ENCODE measurements at regions not wholly inside any gene's neighbourhood (a gene's known extent, or its start where the extent isn't known, plus 50 kb on each side); places are given as distances from the start of the nearest gene placed in this dataset.

GRCh38 chr6:3919849-3920248 is 70.7 kb downstream of the FAM50B start:
- H3K36me3 ChIP-seq (ENCODE audit: control insufficient read depth, insufficient read depth, low read length): no peaks in the 10 kb centered on the region
- H3K4me3 ChIP-seq: no peak overlapping the region
- intact Hi-C loops (cut with micrococcal nuclease): no loop called here
- H3K27me3 ChIP-seq (ENCODE audit: control insufficient read depth in 2 of 2, insufficient read depth in 2 of 2, low read length in 2 of 2): peaks cover 3 to 7% of the 10 kb centered on the region in 2 experiments; a peak in 3 of 5 replicates
- no peaks in the 10 kb centered on the region for H3K9me3 ChIP-seq (replicated peaks; ENCODE audit: control insufficient read depth, insufficient read depth, low read depth, low read length)
- FAIRE-seq (no peak), DNase-seq (ENCODE audit: extremely low read depth in 1 of 4, low spot score in 3 of 4) (no peak), ATAC-seq (no peak)
- 13% methylated on average over 7 of the region's 8 CpGs for WGBS (ENCODE audit: insufficient coverage, low coverage, missing lambda C conversion rate)
- no peak overlapping the region for H2AFZ ChIP-seq (ENCODE audit: low read depth, low read length)
- ChIA-PET POLR2A (no interaction called here), CTCF (ENCODE audit: low intra/inter-chr PET ratio) (no interaction called here)
- H3K4me2 ChIP-seq (ENCODE audit: insufficient read depth, low read length): no peak overlapping the region
- no TSS peak for BruUV-seq (replicated peaks)
- H3K27ac ChIP-seq (ENCODE audit: extremely low read depth, low read depth, low read length): no peak overlapping the region
- no peak overlapping the region for H3K9ac ChIP-seq (ENCODE audit: insufficient read depth in 1 of 2, low read depth in 2 of 2, low read length in 2 of 2)
- no peaks in the 10 kb centered on the region for H3K9me1 ChIP-seq (ENCODE audit: control insufficient read depth, insufficient read depth, low read length)
- no peaks in the 10 kb centered on the region for H4K20me1 ChIP-seq (replicated peaks; ENCODE audit: control insufficient read depth, insufficient read depth, low read length)
- TF ChIP-seq TAF9B (IDR thresholded peaks at IDR 0.05; ENCODE audit: partially characterized antibody): no peak
- TF ChIP-seq ZNF121 (CRISPR knock-in tag; conservative IDR thresholded peaks at IDR 0.05): 0 out of 2 replicates have a peak, but pooled peaks have one; percentile 7
- TF ChIP-seq ZNF592 (IDR thresholded peaks at IDR 0.05): no peak
- H3K4me1 ChIP-seq (replicated peaks in 1 of 2; ENCODE audit: control insufficient read depth in 2 of 2, insufficient read depth in 2 of 2, low read length in 2 of 2): peaks cover 0 to 2% of the 10 kb centered on the region in 2 experiments; a peak in 2 of 5 replicates
- H3K79me2 ChIP-seq (ENCODE audit: control insufficient read depth, insufficient read depth, low read length): no peaks in the 10 kb centered on the region
- in situ Hi-C loops (cut with MboI): no loop called here
